ENCODE measurements at regions not wholly inside any gene's neighbourhood (a gene's known extent, or its start where the extent isn't known, plus 50 kb on each side); places are given as distances from the start of the nearest gene placed in this dataset.

- TF ChIP-seq CTCF (IDR thresholded peaks at IDR 0.05; ENCODE audit: control extremely low read depth in 1 of 3, insufficient read depth in 1 of 3, low read depth in 1 of 3, low read length in 3 of 3) (no peak), POLR2AphosphoS5 (IDR thresholded peaks at IDR 0.05; ENCODE audit: low read depth, low read length) (no peak), POU5F1 (IDR thresholded peaks at IDR 0.05; ENCODE audit: low read depth, low read length) (no peak), POLR2A (IDR thresholded peaks at IDR 0.05; ENCODE audit: control extremely low read depth in 1 of 2, low read depth in 2 of 2, low read length in 2 of 2) (no peak), NANOG (IDR thresholded peaks at IDR 0.05; ENCODE audit: insufficient read depth, low read depth, low read length, poor library complexity, severe bottlenecking) (no peak), MAX (IDR thresholded peaks at IDR 0.05) (no peak)
These were observed 158.8 kb upstream of the KYNU start for GRCh38 chr2:142718576-142719155.

All from H1 (cell line).